IMR-90 (cell line): ENCODE measurements at regions not wholly inside any gene's neighbourhood (a gene's known extent, or its start where the extent isn't known, plus 50 kb on each side); places are given as distances from the start of the nearest gene placed in this dataset.

Experiments used
- ATAC-seq: fragments of 200-7000 bp; cut with Tn5 transposase; 2 replicates; pipeline ENCODE4 v1.9.1; 2020; ENCODE audit warnings: low read depth, mild to moderate bottlenecking, moderate library complexity
- BruUV-seq: library from RNA; stranded (reverse); fragments of 400-500 nt; replicated peaks from 2 replicates; lab custom pipeline; 2021; lab: Mats Ljungman, UMichigan
- CTCF ChIA-PET: fragments of 300-600 bp; formaldehyde crosslinking; extraction: SDS; loops from one replicate; lab custom pipeline; 2021; ENCODE audit warnings: antibody characterized with exemption; lab: Yijun Ruan, JAX
- POLR2A ChIA-PET: fragments of 300-600 bp; sonication (Branson Sonifier 250); formaldehyde crosslinking; loops from one replicate; lab custom pipeline; 2022; ENCODE audit warnings: antibody characterized with exemption; ENCODE audit not compliant: unreplicated experiment; lab: Charles Lee
- DNase-seq: peaks from one replicate; pipeline ENCODE4 v3.0.0; 2013
- H2AFZ ChIP-seq: replicated peaks from 2 replicates; pipeline ENCODE3; 2013; ENCODE audit warnings: low read length, mild to moderate bottlenecking; ENCODE audit not compliant: poor library complexity
- H2AK5ac ChIP-seq: 2 replicates; pipeline ENCODE4 v1.6.1; 2013; ENCODE audit warnings: low read depth, low read length, inconsistent platforms
- H2AK9ac ChIP-seq: replicated peaks from 2 replicates; pipeline ENCODE3; 2013; ENCODE audit warnings: mild to moderate bottlenecking, low read depth, low read length, moderate library complexity; ENCODE audit not compliant: poor library complexity
- H2BK120ac ChIP-seq: 2 replicates; pipeline ENCODE4 v1.6.1; 2013; ENCODE audit warnings: low read depth, low read length, inconsistent platforms
- H2BK15ac ChIP-seq: 3 replicates; pipeline ENCODE4 v1.6.1; 2013; ENCODE audit warnings: low read depth, low read length, inconsistent platforms
- H2BK20ac ChIP-seq: 2 replicates; pipeline ENCODE4 v1.6.1; 2013; ENCODE audit warnings: low read depth, mild to moderate bottlenecking, inconsistent platforms, low read length, moderate library complexity
- H2BK5ac ChIP-seq: 2 replicates; pipeline ENCODE4 v1.6.1; 2013; ENCODE audit warnings: mild to moderate bottlenecking, low read depth, low read length, inconsistent platforms; ENCODE audit not compliant: poor library complexity, severe bottlenecking
- H3K14ac ChIP-seq: replicated peaks from 2 replicates; pipeline ENCODE4 v1.6.1; 2013; ENCODE audit warnings: low read depth, low read length, inconsistent platforms
- H3K18ac ChIP-seq: 2 replicates; pipeline ENCODE4 v1.6.1; 2013; ENCODE audit warnings: low read depth, low read length, control low read depth
- H3K23ac ChIP-seq: 2 replicates; pipeline ENCODE4 v1.6.1; 2013; ENCODE audit warnings: low read depth, low read length, inconsistent platforms
- H3K27ac ChIP-seq: 2 replicates; pipeline ENCODE4 v1.5.1; 2013; ENCODE audit warnings: mild to moderate bottlenecking, control low read depth, low read length; ENCODE audit not compliant: insufficient read depth
- H3K27me3 ChIP-seq: 2 replicates; pipeline ENCODE4 v1.6.1; 2013; ENCODE audit warnings: low read length; ENCODE audit not compliant: control insufficient read depth, insufficient read depth
- H3K36me3 ChIP-seq: 2 replicates; pipeline ENCODE4 v1.6.1; 2013; ENCODE audit warnings: low read length, mixed read lengths; ENCODE audit not compliant: control insufficient read depth, insufficient read depth
- H3K4ac ChIP-seq: 2 replicates; pipeline ENCODE4 v1.6.1; 2013; ENCODE audit warnings: low read depth, low read length, inconsistent platforms
- H3K4me1 ChIP-seq: 2 replicates; pipeline ENCODE4 v1.6.1; 2013; ENCODE audit warnings: low read length, mixed read lengths; ENCODE audit not compliant: control insufficient read depth, insufficient read depth
- H3K4me2 ChIP-seq: 2 replicates; pipeline ENCODE4 v1.6.1; 2013; ENCODE audit warnings: low read depth, mild to moderate bottlenecking, control low read depth, low read length, moderate library complexity
- H3K4me3 ChIP-seq: 2 replicates; pipeline ENCODE4 v1.5.1; 2013; ENCODE audit warnings: low read depth, mild to moderate bottlenecking, control low read depth, low read length, moderate library complexity; ENCODE audit not compliant: insufficient read depth
- H3K56ac ChIP-seq: 2 replicates; pipeline ENCODE4 v1.6.1; 2013; ENCODE audit warnings: low read length, inconsistent platforms; ENCODE audit not compliant: insufficient read depth; ENCODE audit errors: extremely low read depth
- H3K79me1 ChIP-seq, 2 experiments: 2 replicates each; pipeline ENCODE4 v1.6.1; 2013; ENCODE audit warnings: low read length in 2 of 2, inconsistent platforms in 1 of 2, low read depth in 1 of 2
- H3K9ac ChIP-seq: 2 replicates; pipeline ENCODE4 v1.6.1; 2013; ENCODE audit warnings: low read depth, low read length, control low read depth
- H3K9me1 ChIP-seq: 2 replicates; pipeline ENCODE4 v1.6.1; 2013; ENCODE audit warnings: low read length, inconsistent platforms; ENCODE audit not compliant: insufficient read depth
- H3K9me3 ChIP-seq: 2 replicates; pipeline ENCODE4 v1.6.1; 2013; ENCODE audit warnings: low read length; ENCODE audit not compliant: control insufficient read depth, insufficient read depth
- H4K20me1 ChIP-seq: 2 replicates; pipeline ENCODE4 v1.6.1; 2013; ENCODE audit warnings: low read length, inconsistent platforms; ENCODE audit not compliant: insufficient read depth
- H4K5ac ChIP-seq: 2 replicates; pipeline ENCODE4 v1.6.1; 2013; ENCODE audit warnings: mild to moderate bottlenecking, low read depth, low read length, control low read depth
- H4K8ac ChIP-seq, 2 experiments: 2 replicates each; pipeline ENCODE4 v1.6.1; 2013; ENCODE audit warnings: low read depth in 2 of 2, low read length in 2 of 2, control low read depth in 1 of 2, inconsistent platforms in 1 of 2
- H4K91ac ChIP-seq: 2 replicates; pipeline ENCODE4 v1.6.1; 2013; ENCODE audit warnings: low read depth, low read length, inconsistent platforms; ENCODE audit not compliant: insufficient read depth
- BHLHE40 ChIP-seq: fragments of 150-350 bp; IDR thresholded peaks from 2 replicates; pipeline ENCODE4 v1.6.1; 2016; ENCODE audit warnings: mild to moderate bottlenecking, low read depth, low read length
- ELK1 ChIP-seq: fragments of 150-350 bp; IDR thresholded peaks from 2 replicates; pipeline ENCODE4 v1.6.1; 2016; ENCODE audit warnings: low read depth, mild to moderate bottlenecking, low read length, moderate library complexity, borderline replicate concordance
- FOS ChIP-seq: fragments of 150-350 bp; IDR thresholded peaks from 2 replicates; pipeline ENCODE4 v1.6.1; 2016; ENCODE audit warnings: low read depth, low read length
- MAFK ChIP-seq: IDR thresholded peaks from 2 replicates; pipeline ENCODE4 v1.6.1; 2012; ENCODE audit warnings: low read depth, low read length, improper control_type of control experiment
- MAZ ChIP-seq: IDR thresholded peaks from 2 replicates; pipeline ENCODE4 v1.6.1; 2012; ENCODE audit warnings: low read depth, mild to moderate bottlenecking, low read length, improper control_type of control experiment, moderate library complexity, borderline replicate concordance
- NFE2L2 ChIP-seq: fragments of 150-350 bp; IDR thresholded peaks from 2 replicates; pipeline ENCODE4 v1.6.1; 2016; ENCODE audit warnings: low read depth, mild to moderate bottlenecking, low read length
- POLR2A ChIP-seq: IDR thresholded peaks from 2 replicates; pipeline ENCODE4 v1.6.1; 2012; ENCODE audit warnings: mild to moderate bottlenecking, low read depth, low read length
- RAD21 ChIP-seq: IDR thresholded peaks from 2 replicates; pipeline ENCODE4 v1.6.1; 2012; ENCODE audit warnings: low read length, improper control_type of control experiment
- RCOR1 ChIP-seq: IDR thresholded peaks from 2 replicates; pipeline ENCODE4 v1.6.1; 2012; ENCODE audit warnings: mild to moderate bottlenecking, low read length, improper control_type of control experiment; ENCODE audit not compliant: insufficient replicate concordance
- RFX5 ChIP-seq: IDR thresholded peaks from 2 replicates; pipeline ENCODE4 v1.8.0; 2012; ENCODE audit warnings: low read depth, mild to moderate bottlenecking, low read length, moderate library complexity
- WGBS, 2 experiments: methylation state at CpG; one replicate each; pipeline versions ENCODE4 v1.1.5 to v1.1.7; 2013; ENCODE audit warnings: missing lambda C conversion rate in 2 of 2; ENCODE audit not compliant: insufficient read length in 1 of 2; ENCODE audit errors: extremely low coverage in 2 of 2; 5-methylcytosine and 5-hydroxymethylcytosine counted together
- dilution Hi-C: fragments of 300-500 bp; cut with HindIII; formaldehyde crosslinking; loops from one replicate; pipeline ENCODE4 v1.14.3; 2018; ENCODE audit warnings: low sequenced_read_pairs; ENCODE audit not compliant: unreplicated experiment
- in situ Hi-C: fragments of 300-500 bp; cut with MboI; formaldehyde crosslinking; loops from 3 replicates; pipeline ENCODE4 v1.14.3; 2019; ENCODE audit warnings: low sequenced_read_pairs, inconsistent platforms, mixed read lengths
- intact Hi-C: fragments of 100-400 bp; cut with micrococcal nuclease; formaldehyde crosslinking; loops from 2 replicates; pipeline ENCODE4 v1.10.0; 2022
- TF ChIP-seq, protein P1 (sequence below): conservative IDR thresholded peaks from 2 replicates; pipeline ENCODE4 v1.5.1; 2012; ENCODE audit warnings: mild to moderate bottlenecking, low read depth, low read length, improper control_type of control experiment

DNA sequence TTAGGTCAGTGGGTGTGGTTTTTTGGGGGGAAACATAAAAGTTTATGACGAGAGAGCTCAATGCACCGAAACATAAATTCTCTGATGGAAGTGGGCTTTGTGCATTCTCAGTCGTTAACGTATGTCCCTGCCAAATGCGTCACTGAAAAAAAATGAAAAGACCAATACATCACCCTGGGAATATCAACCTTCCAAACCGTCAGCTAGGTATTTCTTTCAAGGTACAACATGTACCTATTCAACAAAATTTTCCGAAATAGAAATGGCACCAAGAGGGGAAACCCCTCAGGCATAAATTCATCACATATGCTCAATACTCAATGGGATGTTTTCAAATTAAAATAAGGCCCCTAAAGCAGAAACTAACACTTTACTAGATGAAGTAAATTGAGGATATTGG is 266.6 kb upstream of the SUCLG2 start:
- no peaks in the 10 kb centered on the region for H3K9me3 ChIP-seq
- no peaks in the 10 kb centered on the region for H3K9me1 ChIP-seq
- POLR2A ChIA-PET: no interaction called here
- H3K27me3 ChIP-seq: no peaks in the 10 kb centered on the region
- no peak overlapping the region for H3K4me2 ChIP-seq
- DNase-seq (no peak), ATAC-seq (no peak)
- H3K4me3 ChIP-seq: no peak overlapping the region
- CTCF ChIA-PET: no interaction called here
- in situ Hi-C loops: no loop called here
- no peak overlapping the region for H3K4ac ChIP-seq
- WGBS, 2 experiments: no CpG with 5 or more reads among the region's 7 CpGs
- no peak overlapping the region for H2BK120ac ChIP-seq
- H2BK15ac ChIP-seq: no peak overlapping the region
- H2BK20ac ChIP-seq: no peak overlapping the region
- no peak overlapping the region for H4K91ac ChIP-seq
- H4K20me1 ChIP-seq: no peaks in the 10 kb centered on the region
- no peak for TF ChIP-seq BHLHE40
- TF ChIP-seq MAZ: no peak
- TF ChIP-seq POLR2A: no peak
- no peak for TF ChIP-seq ELK1
- no peak for TF ChIP-seq MAFK
- TF ChIP-seq RAD21: no peak
- no peak for TF ChIP-seq FOS
- TF ChIP-seq RFX5: no peak
- TF ChIP-seq, protein P1, sequence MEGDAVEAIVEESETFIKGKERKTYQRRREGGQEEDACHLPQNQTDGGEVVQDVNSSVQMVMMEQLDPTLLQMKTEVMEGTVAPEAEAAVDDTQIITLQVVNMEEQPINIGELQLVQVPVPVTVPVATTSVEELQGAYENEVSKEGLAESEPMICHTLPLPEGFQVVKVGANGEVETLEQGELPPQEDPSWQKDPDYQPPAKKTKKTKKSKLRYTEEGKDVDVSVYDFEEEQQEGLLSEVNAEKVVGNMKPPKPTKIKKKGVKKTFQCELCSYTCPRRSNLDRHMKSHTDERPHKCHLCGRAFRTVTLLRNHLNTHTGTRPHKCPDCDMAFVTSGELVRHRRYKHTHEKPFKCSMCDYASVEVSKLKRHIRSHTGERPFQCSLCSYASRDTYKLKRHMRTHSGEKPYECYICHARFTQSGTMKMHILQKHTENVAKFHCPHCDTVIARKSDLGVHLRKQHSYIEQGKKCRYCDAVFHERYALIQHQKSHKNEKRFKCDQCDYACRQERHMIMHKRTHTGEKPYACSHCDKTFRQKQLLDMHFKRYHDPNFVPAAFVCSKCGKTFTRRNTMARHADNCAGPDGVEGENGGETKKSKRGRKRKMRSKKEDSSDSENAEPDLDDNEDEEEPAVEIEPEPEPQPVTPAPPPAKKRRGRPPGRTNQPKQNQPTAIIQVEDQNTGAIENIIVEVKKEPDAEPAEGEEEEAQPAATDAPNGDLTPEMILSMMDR: no peak
- TF ChIP-seq RCOR1: no peak
- no peak for TF ChIP-seq NFE2L2
- dilution Hi-C loops: no loop called here
- no peak overlapping the region for H3K23ac ChIP-seq
- no peak overlapping the region for H3K18ac ChIP-seq
- BruUV-seq: no TSS peak
- H3K27ac ChIP-seq: no peak overlapping the region
- intact Hi-C loops: no loop called here
- no peak overlapping the region for H2BK5ac ChIP-seq
- no peak overlapping the region for H3K14ac ChIP-seq
- H3K56ac ChIP-seq: no peak overlapping the region
- H2AFZ ChIP-seq: no peak overlapping the region
- no peak overlapping the region for H2AK9ac ChIP-seq
- no peak overlapping the region for H3K9ac ChIP-seq
- H2AK5ac ChIP-seq: no peak overlapping the region
- no peaks in the 10 kb centered on the region for H3K36me3 ChIP-seq
- no peak overlapping the region for H4K5ac ChIP-seq
- no peaks in the 10 kb centered on the region for H3K79me1 ChIP-seq
- H4K8ac ChIP-seq: no peak overlapping the region
- no peaks in the 10 kb centered on the region for H3K4me1 ChIP-seq
